ENCODE measurements at regions not wholly inside any gene's neighbourhood (a gene's known extent, or its start where the extent isn't known, plus 50 kb on each side); places are given as distances from the start of the nearest gene placed in this dataset.

- TF ChIP-seq, protein P1, sequence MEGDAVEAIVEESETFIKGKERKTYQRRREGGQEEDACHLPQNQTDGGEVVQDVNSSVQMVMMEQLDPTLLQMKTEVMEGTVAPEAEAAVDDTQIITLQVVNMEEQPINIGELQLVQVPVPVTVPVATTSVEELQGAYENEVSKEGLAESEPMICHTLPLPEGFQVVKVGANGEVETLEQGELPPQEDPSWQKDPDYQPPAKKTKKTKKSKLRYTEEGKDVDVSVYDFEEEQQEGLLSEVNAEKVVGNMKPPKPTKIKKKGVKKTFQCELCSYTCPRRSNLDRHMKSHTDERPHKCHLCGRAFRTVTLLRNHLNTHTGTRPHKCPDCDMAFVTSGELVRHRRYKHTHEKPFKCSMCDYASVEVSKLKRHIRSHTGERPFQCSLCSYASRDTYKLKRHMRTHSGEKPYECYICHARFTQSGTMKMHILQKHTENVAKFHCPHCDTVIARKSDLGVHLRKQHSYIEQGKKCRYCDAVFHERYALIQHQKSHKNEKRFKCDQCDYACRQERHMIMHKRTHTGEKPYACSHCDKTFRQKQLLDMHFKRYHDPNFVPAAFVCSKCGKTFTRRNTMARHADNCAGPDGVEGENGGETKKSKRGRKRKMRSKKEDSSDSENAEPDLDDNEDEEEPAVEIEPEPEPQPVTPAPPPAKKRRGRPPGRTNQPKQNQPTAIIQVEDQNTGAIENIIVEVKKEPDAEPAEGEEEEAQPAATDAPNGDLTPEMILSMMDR (IDR thresholded peaks at IDR 0.05), result no peak
- no peak for TF ChIP-seq POLR2A (IDR thresholded peaks at IDR 0.05)
Measured at GRCh38 chr15:93709708-93710107, 521.7 kb upstream of the MCTP2 start.

Measured in testis (tissue), 2 donors.